NCI-H1436 treated with DMSO at 0.1 percent for 48 hours (cell line): ENCODE measurements at regions not wholly inside any gene's neighbourhood (a gene's known extent, or its start where the extent isn't known, plus 50 kb on each side); places are given as distances from the start of the nearest gene placed in this dataset.
A peak's percentile ranks its signal among the peaks of the same experiment; 100 is the strongest.

Source experiments
- DNase-seq: peaks from one replicate; lab custom pipeline; 2025; lab: John Stamatoyannopoulos, UW

- DNase-seq: no peak
Measured at GRCh38 chr13:88883741-88884140, 1212.6 kb downstream of the SLITRK5 start.

GRCh38 chr13:88887045-88887662 lies 1216.0 kb downstream of the SLITRK5 start:
- DNase-seq: no peak

GRCh38 chr13:88895261-88895941 lies 1224.2 kb downstream of the SLITRK5 start:
- no peak for DNase-seq

DNA sequence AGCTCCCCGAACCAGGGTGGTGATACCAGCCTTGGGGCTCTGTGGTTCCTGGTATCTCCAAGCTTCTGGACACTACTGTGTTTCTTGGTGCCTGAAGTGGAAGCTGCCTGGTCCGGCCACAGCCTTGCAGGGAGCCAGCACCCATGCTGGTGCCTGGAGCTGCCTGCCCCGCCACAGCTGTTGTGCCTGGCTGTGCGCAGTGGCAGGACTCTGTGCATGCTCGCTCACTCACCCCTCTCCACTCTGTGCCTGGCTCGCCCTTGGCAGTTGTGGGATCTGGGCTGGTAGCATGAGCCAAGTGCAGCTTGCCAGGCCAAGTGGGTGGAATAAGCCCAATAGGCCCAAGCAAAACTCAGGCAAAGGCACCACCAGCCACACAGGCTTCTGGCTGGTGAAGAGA lies 1225.3 kb downstream of the SLITRK5 start:
- DNase-seq: no peak

GRCh38 chr13:88908961-88909441 lies 1237.8 kb downstream of the SLITRK5 start:
- peak; percentile 58 for DNase-seq

- no peak for DNase-seq
Measured at GRCh38 chr13:88919970-88920628, 1248.9 kb downstream of the SLITRK5 start.

- DNase-seq: no peak
Measured at GRCh38 chr13:88925954-88926353, 1254.8 kb downstream of the SLITRK5 start.

- no peak for DNase-seq
Measured at GRCh38 chr13:88926890-88927502, 1255.8 kb downstream of the SLITRK5 start.

DNA sequence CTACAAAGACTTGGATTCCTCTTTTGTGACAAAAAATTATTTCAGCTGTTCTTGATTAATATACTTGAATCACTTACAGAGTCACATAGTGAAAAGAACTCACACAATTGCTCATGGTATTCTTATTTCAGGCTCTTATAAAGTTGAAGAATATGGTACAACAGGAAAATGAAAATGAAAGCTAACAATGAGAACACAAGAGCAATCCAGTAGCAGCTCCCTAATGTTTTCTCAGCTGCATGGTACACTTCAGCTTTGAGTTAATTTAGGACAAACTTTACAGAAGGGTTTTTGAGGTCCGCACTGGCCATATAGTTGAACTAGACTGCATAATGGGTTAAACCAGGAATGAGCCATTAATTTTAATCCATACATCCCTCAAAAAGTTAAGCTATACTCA lies 1261.8 kb downstream of the SLITRK5 start:
- no peak for DNase-seq

DNA sequence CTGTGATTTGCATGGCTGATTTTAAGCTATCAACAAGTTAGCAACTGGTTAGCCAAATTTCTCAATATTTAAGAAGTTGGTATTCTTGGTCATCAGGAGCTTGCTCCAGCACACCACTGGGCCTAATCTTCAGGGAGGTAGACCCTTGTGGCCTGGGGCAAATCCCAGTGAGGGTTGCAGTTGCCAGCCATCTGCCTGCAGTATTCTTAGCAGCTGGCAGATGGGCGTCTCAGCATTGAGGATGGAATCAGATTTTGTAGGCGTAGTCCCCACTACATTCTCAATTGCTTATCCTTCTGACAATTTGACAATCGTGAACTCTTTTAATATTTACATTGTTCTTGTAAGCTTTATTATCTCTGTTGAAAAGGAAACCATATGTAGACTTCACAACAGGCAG lies 1266.2 kb downstream of the SLITRK5 start:
- DNase-seq: no peak

DNA sequence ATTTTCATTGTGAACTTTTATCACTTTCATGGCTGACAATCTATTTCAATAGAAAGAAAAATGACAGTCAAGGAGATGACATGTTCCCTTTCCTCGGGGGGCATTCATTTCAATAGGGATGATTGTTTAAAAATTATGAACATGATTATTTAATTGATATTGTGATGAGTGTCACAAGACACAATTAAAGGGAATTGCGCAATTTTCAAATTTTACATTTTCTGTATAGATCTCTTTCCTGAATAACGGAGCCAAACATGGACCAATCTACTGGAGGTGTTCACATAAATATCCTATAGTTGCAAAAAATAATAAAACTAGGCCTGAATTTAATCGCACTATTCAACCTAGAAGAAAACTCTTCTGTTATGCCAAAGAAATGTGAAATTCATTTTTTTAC lies 1274.6 kb downstream of the SLITRK5 start:
- DNase-seq: no peak

DNA sequence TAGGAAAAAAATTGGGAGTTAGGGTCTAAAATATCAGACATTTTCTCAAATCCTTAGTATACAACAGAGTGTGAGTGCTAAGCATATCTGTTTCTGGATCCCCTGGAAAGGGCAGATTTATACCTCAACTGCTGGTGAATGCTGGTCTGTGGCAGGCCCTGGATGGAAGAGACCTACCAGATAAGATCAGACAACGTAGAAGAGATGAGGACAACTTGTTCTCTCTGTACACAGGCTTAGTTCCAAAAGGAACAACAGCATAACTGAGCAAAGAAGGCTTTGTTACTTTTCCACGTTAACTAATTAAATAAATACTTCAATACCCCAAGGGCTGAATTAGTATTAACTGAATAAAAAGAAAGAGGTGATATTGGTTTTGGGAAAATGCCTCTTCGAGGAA lies 1277.3 kb downstream of the SLITRK5 start:
- no peak for DNase-seq

GRCh38 chr13:88958821-88959220 lies 1287.7 kb downstream of the SLITRK5 start:
- DNase-seq: no peak

- no peak for DNase-seq
Measured at GRCh38 chr13:88976466-88976865, 1305.3 kb downstream of the SLITRK5 start.

GRCh38 chr13:88978607-88979006 lies 1307.4 kb downstream of the SLITRK5 start:
- DNase-seq: no peak

GRCh38 chr13:88979465-88980175 lies 1308.4 kb downstream of the SLITRK5 start:
- DNase-seq: no peak

DNA sequence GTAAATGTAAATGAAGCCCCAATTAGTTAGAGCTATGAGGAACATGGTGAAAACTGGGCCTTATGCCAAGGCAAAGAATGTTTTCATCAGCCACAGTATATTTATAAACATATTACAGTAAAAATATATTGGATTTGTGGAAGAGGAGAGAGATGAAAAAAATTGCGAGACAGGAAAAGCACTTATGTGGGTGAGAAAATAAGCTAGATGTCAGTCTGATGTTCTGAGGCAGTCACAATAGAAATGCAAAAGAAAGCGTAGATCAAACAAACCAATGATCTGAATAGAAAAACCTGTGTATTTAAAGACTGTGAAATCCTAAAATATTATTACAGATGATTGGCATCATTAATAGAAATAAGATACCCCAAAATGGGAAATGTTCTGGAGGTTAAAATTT lies 1332.5 kb downstream of the SLITRK5 start:
- no peak for DNase-seq

DNA sequence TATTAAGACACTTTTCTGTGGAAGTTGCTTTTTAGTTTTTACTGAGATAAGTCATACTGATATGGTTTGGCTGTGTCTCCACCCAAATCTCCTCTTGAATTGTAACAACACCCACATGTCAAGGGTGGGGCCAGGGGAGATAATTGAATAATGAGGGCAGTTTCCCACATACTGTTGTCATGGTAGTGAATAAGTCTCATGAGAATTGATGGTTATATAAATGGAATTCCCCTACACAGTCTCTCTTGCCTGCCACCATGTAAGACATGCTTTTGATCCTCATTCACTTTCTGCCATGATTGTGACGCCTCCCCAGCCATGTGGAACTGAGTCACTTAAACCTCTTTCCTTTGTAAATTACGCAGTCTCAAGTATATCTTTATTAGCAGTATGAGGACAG lies 1340.4 kb downstream of the SLITRK5 start:
- DNase-seq: no peak

GRCh38 chr13:89027694-89028306 lies 1356.6 kb downstream of the SLITRK5 start:
- DNase-seq: no peak

DNA sequence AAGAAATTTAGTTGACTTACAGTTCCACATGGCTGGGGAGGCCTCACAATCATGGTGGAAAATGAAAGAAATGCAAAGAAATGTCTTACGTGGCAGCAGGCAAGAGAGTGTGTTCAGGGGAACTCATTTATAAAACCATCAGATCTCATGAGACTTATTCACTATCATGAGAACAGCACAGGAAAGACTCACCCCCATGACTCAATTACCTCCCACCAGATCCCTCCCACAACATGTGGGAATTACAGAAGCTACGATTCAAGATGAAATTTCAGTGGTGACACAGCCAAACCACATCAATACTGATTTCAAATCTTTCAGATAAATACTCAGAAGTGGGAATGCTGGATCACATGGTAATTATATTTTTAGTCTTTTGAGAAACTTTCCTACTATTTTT lies 1357.9 kb downstream of the SLITRK5 start:
- DNase-seq: no peak

GRCh38 chr13:89034015-89034414 lies 1362.8 kb downstream of the SLITRK5 start:
- no peak for DNase-seq

- DNase-seq: no peak
Measured at GRCh38 chr13:89052699-89053098, 1381.5 kb downstream of the SLITRK5 start.
